Activated CD4-positive, CD25-positive, alpha-beta regulatory T cell (primary cell): ENCODE measurements at regions not wholly inside any gene's neighbourhood (a gene's known extent, or its start where the extent isn't known, plus 50 kb on each side); places are given as distances from the start of the nearest gene placed in this dataset.
"Not testable (repeated sequence)": the region's sequence is repeated elsewhere in the genome, so short reads cannot be mapped to it uniquely, and the experiment has no call there.

Experiments
- DNase-seq, 4 experiments: peaks; one replicate each; lab custom pipeline; 2025; lab: John Stamatoyannopoulos, UW

DNA sequence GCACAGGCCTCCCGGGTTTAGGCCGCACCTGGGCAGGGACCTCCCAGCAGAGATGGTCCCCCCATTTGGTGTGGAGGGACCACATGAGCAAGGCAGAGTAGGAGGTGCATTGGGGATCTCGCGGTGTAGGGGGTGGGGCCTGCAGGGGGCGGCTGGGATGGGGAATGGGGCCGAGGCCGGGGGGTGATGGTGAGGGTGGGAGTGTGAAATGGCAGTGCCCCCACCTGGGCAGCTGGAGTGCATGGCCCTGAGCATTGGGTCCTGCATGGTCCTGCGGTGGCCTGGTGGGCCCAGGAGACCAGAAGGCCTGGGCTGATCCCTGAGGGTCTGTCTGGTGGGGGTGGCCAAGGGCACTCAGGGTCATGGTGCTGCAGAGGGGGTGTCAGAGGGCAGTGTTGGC, 111.8 kb downstream of the KIF26A start:
- DNase-seq, result no peak

- no peak for DNase-seq
Observed at GRCh38 chr14:104252256-104253215, 114.1 kb downstream of the KIF26A start.

- DNase-seq, result no peak
Observed at GRCh38 chr14:104253223-104253822, 114.9 kb downstream of the KIF26A start.

GRCh38 chr14:104253901-104254353, 115.5 kb downstream of the KIF26A start:
- no peak for DNase-seq

DNA sequence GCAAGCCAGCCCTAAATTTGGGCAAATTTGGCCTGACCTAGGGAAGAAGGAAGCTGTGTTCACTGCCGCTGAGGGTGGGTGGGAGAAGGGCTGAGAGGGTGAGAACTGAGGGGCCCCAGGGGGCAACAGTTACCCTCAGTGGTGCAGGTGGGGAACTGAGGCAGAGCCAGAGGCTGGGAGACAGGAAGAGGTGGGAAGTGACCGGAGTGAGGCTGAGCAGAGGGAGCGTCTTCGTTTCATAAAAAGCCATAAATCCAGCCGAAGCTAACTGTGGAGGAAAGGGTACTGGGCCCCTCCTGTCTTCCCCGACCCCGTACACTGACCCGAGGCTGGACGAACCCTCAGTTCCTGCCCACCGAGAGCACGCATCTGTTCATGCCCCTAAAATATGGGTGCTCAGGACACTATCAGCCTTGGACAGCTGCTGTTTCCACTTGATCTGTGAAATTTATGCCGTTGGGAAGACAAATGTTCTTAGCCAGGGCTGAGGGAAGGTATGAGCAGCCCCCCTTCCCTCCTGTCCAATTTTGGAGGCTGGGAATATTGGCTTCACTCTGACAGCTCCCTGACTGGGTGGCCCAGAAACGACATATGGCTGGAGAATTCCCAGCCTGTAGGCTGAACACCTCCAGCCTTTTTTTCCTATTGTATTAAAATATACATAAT, 116.5 kb downstream of the KIF26A start:
- no peak for DNase-seq

DNA sequence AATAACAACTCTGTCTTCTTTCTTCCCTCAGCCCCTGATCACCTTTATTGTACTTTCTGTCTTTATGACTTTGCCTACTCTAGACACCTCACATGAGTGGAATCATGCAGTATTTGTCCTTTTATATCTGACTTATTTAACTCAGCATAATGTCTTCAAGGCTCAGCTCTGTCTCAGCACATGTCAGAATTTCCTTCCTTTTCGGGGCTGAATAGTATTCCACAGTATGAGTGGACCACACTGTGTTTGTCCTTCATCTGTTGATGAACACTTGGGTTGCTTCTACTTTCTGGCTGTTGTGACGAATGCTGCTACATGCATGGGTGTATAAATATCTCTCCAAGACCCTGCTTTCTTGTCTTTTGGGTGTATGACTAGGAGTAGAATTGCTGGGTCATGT, 117.6 kb downstream of the KIF26A start:
- DNase-seq, result no peak

GRCh38 chr14:104262515-104263514, 124.4 kb downstream of the KIF26A start:
- no peak for DNase-seq

- DNase-seq, result no peak
Observed at GRCh38 chr14:104263675-104264358, 125.4 kb downstream of the KIF26A start.

- no peak for DNase-seq
Observed at GRCh38 chr14:104264495-104265265, 126.3 kb downstream of the KIF26A start.

GRCh38 chr14:104265918-104266630, 127.7 kb downstream of the KIF26A start:
- no peak for DNase-seq

DNA sequence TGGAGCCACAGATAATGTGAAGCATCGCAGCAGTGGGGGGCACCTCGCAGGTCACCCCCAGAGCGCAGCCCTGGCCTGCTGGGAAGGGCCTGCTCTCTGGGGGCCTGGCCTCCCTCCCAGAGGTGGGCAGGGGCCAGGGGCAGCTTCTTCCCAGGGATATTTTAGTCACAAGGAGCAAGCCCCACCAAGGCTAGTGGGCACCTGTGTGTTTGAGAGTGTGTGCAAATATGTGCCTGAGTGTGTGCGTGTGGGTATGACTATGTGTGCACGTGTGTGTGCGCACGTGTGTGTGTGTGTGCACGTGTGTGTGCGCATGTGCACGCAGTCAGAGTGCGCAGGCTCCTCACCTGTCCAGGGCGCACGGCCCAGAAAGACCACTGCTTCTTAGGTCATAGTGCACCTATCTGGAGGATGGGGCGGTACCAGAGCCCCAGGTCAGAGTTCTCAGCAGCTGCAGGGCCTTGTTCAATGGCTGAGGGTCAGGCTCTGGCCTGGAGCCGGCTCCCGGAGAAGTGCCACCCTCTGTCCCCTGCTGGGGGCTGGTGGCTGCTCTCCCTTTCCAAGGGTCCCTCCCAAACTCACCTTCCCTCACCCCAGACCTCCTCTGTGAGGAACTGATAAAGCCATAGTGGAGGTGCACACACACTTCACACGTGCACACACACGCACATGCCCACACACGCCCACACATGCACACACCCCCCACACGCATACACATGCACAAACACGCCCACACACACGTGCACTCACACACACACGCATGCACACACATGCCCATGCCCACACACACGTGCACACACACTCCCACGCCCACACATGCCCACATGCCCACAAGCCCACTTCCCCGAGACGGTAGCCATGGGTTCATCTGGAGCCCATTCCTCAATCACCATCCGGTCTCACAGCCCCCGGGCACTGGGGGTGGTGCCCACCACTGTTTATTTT, 128.5 kb downstream of the KIF26A start:
- DNase-seq, result no peak

- no peak for DNase-seq
Observed at GRCh38 chr14:104267895-104268294, 129.5 kb downstream of the KIF26A start.

- DNase-seq, result no peak
Observed at GRCh38 chr14:104268295-104268694, 129.9 kb downstream of the KIF26A start.

GRCh38 chr14:104268725-104269436, 130.5 kb downstream of the KIF26A start:
- no peak for DNase-seq

DNA sequence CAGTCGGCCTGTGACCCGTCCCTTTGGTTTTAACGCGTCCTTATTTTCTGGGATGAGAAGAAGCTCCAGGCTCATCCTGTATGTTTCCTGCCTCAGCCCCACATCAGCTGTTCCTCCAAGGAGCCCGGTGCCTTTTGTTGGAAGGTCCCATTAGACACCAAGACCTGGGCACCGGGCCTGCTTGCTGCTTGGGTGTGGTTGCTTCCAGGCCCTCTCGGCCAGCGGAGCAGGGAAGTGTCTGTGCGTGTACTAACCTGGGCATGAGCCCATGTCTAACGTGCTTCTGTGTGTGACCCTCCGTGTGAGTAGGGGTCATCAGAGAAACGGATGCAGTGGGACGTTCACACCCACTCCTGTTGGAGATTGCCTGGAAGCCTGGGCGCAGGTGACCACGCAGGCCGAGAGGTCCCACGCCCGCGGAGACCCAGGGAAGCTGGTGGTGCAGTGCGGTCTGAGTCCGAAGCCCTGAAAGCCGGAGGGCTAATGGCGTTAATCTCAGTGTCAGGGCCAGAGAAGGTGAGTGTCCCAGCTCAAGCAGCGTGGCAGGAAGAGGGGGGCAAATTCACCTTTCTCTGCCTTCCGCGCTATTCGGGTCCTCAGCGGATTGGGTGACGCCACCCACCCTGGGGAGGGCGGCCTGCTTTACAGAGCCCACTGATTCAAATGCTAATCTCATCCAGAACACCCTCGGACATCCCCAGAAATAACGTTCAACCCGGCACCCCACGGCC, 131.3 kb downstream of the KIF26A start:
- not testable (repeated sequence) for DNase-seq

- no peak for DNase-seq
Observed at GRCh38 chr14:104271391-104271790, 133.0 kb downstream of the KIF26A start.

DNA sequence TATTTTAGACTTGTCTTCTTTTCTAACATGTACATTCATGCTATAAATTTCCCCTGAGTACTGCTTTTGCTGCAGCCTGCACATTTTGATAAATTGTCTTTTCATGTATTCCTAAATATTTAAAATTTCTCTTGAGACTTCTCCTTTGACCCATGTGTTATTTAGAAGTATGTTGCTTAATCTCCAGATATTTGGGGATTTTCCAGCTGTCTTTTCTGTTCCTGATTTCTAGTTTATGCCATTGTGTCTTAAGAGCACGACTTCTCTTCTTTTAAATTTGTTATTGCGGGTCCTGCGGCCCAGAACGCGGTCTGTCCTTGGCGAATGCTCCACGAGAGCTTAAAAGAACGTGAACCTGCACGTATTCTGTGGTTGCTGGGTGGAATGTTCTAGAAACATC, 136.4 kb downstream of the KIF26A start:
- DNase-seq, result no peak
